HG03045 (cell line): ENCODE measurements at regions not wholly inside any gene's neighbourhood (a gene's known extent, or its start where the extent isn't known, plus 50 kb on each side); places are given as distances from the start of the nearest gene placed in this dataset.
"Not testable (repeated sequence)": the region's sequence is repeated elsewhere in the genome, so short reads cannot be mapped to it uniquely, and the experiment has no call there.

Experiments used
- ATAC-seq: cut with Tn5 transposase; IDR thresholded peaks from one replicate; pipeline ENCODE4 v1.9.1; 2021; ENCODE audit warnings: mild to moderate bottlenecking, moderate library complexity; ENCODE audit not compliant: unreplicated experiment

- ATAC-seq, result no peak
These were observed 108.7 kb downstream of the SUCLA2 start for GRCh38 chr13:47892374-47892773.

GRCh38 chr13:47890146-47890814 lies 110.8 kb downstream of the SUCLA2 start:
- ATAC-seq, result no peak

- ATAC-seq, result no peak
These were observed 114.8 kb downstream of the SUCLA2 start for GRCh38 chr13:47886314-47886713.

- ATAC-seq, result no peak
These were observed 125.9 kb downstream of the SUCLA2 start for GRCh38 chr13:47875201-47875600.

GRCh38 chr13:47873987-47874386 lies 127.1 kb downstream of the SUCLA2 start:
- not testable (repeated sequence) for ATAC-seq

GRCh38 chr13:47873319-47873718 lies 127.8 kb downstream of the SUCLA2 start:
- ATAC-seq, result not testable (repeated sequence)

GRCh38 chr13:47869776-47870175 lies 131.3 kb downstream of the SUCLA2 start:
- ATAC-seq, result no peak

GRCh38 chr13:47865883-47866282 lies 135.2 kb downstream of the SUCLA2 start:
- ATAC-seq, result no peak

GRCh38 chr13:47862841-47863240 lies 138.2 kb downstream of the SUCLA2 start:
- no peak for ATAC-seq

- ATAC-seq, result no peak
These were observed 141.9 kb downstream of the SUCLA2 start for GRCh38 chr13:47859165-47859564.

GRCh38 chr13:47858042-47859025 lies 142.7 kb downstream of the SUCLA2 start:
- no peak for ATAC-seq

- ATAC-seq, result no peak
These were observed 147.8 kb downstream of the SUCLA2 start for GRCh38 chr13:47853236-47853635.

GRCh38 chr13:47846886-47847285 lies 154.2 kb downstream of the SUCLA2 start:
- no peak for ATAC-seq

- ATAC-seq, result no peak
These were observed 155.1 kb downstream of the SUCLA2 start for GRCh38 chr13:47845981-47846380.

- ATAC-seq, result no peak
These were observed 158.1 kb downstream of the SUCLA2 start for GRCh38 chr13:47843005-47843404.

- no peak for ATAC-seq
These were observed 159.9 kb downstream of the SUCLA2 start for GRCh38 chr13:47841151-47841550.

- ATAC-seq, result no peak
These were observed 163.2 kb downstream of the SUCLA2 start for GRCh38 chr13:47837906-47838305.

GRCh38 chr13:47837104-47837880 lies 163.8 kb downstream of the SUCLA2 start:
- no peak for ATAC-seq

GRCh38 chr13:47835470-47836228 lies 165.4 kb downstream of the SUCLA2 start:
- no peak for ATAC-seq

GRCh38 chr13:47832458-47832972 lies 168.6 kb downstream of the SUCLA2 start:
- no peak for ATAC-seq
